GM12872 (cell line): ENCODE measurements at regions not wholly inside any gene's neighbourhood (a gene's known extent, or its start where the extent isn't known, plus 50 kb on each side); places are given as distances from the start of the nearest gene placed in this dataset.

ENCODE experiments used
- TF ChIP-seq, protein P1 (sequence below): IDR thresholded peaks from 3 replicates; pipeline ENCODE4 v1.5.1; 2011; ENCODE audit warnings: low read depth, mild to moderate bottlenecking, low read length, moderate library complexity; ENCODE audit not compliant: insufficient read depth

DNA sequence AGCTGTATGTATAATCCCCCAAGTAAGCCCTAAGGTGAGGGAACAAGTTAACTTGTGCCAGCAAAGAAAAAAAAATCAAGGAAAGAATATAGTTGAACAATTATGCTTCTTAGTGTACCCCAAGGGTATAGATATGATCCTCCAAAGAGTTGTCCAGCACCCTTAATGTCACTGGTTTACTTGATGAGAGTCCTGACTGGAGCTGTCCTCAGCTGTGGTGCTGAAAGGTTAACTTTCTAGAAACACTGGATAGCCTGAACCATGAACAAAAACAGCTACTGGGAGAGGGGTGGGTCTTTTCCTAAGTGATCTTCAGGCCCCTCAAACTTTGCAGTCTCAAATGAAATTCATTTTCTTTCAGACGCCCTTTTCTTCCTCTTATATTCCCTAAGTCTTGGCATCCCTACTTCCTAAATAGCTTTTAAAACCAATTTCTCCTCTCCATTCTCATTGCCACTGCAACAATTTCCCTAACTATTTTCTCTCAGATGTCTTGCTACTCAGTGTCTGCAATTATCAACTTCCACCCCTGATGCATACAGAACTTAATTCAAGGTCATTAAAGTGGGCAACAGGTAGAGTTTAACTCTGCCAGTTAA, 83.5 kb upstream of the PROKR2 start:
- TF ChIP-seq, protein P1, sequence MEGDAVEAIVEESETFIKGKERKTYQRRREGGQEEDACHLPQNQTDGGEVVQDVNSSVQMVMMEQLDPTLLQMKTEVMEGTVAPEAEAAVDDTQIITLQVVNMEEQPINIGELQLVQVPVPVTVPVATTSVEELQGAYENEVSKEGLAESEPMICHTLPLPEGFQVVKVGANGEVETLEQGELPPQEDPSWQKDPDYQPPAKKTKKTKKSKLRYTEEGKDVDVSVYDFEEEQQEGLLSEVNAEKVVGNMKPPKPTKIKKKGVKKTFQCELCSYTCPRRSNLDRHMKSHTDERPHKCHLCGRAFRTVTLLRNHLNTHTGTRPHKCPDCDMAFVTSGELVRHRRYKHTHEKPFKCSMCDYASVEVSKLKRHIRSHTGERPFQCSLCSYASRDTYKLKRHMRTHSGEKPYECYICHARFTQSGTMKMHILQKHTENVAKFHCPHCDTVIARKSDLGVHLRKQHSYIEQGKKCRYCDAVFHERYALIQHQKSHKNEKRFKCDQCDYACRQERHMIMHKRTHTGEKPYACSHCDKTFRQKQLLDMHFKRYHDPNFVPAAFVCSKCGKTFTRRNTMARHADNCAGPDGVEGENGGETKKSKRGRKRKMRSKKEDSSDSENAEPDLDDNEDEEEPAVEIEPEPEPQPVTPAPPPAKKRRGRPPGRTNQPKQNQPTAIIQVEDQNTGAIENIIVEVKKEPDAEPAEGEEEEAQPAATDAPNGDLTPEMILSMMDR, result no peak

DNA sequence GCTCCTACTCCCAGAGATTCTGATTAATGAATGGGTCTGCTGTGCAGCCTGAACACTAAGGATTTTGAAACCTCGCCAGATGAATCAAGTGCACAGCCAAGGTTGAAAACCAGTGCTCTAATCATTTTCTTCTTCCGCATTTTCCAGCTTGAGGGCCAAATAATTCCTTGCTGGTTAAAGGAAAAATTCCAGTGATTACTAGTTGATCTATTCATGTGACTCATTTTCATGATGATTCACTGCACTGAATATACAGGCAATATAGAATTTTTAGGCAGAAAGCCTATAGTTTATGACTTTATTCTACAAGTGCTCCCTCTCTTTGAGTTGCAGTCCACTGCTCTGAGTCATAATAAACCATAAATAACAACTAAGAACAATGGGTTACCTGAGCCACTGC, 80.6 kb upstream of the PROKR2 start:
- TF ChIP-seq, protein P1, result no peak

DNA sequence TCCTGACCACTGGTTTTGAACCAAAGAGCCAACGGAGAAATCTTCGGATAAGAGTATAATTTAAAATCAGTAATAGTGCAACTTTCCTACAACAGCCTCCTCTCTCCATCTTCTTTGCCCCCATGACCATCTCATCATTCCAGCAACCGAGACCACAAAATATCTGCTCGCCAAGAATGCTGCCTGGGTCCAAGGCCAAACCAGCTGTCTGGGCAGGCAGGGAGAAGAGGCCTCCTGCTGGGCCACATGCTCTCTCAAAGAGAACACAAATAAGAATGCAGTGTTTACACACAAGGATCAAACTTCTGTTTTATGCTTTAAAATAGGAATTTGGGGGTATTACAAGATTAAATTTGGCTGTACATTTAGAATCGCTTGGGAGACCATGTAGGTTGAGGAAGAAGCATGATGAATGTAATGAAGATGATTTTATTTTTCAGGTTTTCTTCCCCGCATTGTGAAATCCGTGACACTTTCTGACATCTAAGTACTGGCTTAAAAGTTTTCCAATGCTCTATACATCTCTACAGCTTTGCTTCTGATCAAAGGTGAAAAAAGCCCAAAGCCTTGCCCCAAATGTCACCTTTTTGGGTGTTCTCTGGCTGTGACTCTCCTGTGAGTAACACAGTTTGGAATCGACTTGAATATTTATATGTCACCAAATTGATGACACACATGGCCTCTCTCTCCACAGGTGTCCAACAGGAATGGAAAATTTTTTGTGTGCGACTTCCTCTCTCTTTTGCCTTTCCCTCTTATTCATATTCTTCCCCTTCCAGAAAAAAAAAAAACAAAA, 79.4 kb upstream of the PROKR2 start:
- TF ChIP-seq, protein P1, result no peak

DNA sequence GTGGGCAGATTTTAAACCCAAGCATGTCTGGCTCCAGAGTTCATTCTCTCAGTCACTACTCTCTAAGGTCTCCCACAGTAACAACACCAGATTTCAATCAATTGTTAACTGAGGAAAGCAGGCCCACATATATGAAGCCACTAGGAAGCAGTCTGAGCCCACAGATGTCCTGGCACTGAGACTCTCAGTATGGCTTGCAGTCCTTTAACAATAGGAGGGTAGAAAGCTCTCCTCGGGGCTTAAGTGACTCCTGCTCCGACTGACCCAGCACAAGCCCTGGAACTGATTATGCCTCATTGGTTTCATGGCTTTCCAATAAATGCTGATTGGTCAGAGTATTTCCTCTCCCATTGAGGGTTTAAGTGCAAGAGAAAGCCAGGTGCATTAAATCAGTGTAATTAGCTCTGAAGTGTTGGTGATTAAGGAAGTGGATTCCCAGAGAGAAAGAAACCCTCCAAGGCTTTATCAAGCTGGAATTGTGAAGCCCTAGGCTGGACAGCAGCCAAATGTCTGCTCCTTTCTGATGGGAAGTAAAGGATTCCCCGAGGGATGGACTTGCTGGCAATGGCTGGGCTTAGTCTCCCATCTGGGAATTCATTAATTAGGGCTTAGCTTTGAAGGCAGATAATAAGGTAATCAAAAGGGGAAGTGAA, 76.6 kb upstream of the PROKR2 start:
- TF ChIP-seq, protein P1, result no peak

DNA sequence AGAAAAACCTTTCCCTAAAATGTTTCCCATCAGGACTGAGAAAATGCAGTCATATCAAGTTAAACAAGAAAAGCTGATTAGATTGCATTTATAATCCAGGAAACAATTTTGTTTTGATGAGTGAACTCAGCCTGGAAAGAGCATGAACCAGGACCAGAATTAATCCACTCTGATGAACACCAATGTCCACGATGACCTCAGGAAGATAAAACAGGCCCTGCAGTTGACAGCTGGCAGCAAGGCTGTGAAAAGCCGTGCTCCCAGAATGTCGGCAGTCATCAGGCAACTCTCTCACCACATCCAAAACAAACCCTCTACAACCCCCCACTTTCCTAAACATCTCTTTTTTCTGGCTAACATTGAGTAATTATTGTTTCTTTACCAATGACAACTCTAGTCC, 74.0 kb upstream of the PROKR2 start:
- TF ChIP-seq, protein P1, result no peak

DNA sequence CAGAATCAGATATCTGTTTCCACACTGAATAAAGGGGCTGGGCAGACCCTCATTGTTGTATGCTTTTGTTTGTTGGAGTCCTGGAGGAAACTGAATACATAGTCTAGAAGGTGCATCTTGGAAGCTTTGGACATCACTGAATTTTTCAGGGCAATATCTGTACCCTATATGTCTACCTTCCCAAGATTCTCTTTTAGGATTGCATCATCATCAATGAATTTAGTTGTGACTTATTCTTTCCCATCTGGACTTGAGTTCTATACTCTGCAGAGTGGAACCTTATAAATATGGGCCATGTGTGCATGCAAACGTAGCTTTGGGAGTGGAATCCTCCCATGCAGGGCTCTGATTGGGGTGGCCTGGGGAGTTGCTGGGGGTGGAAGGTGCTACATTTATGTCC, 60.7 kb upstream of the PROKR2 start:
- TF ChIP-seq, protein P1, result no peak

DNA sequence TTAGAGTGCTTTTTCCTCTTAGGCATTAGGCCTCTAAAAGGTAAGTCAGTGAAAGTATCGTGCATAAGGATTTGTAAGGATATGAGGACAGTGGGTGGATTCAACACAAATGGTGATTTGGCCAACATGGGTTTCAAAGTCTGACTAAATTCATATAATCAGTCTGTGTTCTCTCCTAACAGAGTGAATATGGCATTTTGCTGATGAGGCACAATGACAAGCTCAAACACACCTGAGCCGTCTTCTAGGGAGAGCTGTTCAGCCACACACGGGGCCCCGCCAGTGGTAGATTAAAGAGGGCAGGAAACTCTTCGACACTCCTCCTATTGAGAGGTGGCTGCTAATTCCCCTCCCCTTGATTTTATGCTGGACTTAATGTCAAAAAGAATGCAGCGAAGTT, 59.5 kb upstream of the PROKR2 start:
- TF ChIP-seq, protein P1, result no peak
